CD4-positive, alpha-beta T cell treated with Interleukin-17A for 1 hour (primary cell): ENCODE measurements at regions not wholly inside any gene's neighbourhood (a gene's known extent, or its start where the extent isn't known, plus 50 kb on each side); places are given as distances from the start of the nearest gene placed in this dataset.

Experiments
- DNase-seq: peaks from one replicate; pipeline ENCODE4 v3.0.0-alpha.2; 2020

GRCh38 chrX:5829469-5829868, 399.2 kb downstream of the NLGN4X start:
- DNase-seq: no peak

GRCh38 chrX:5829060-5829459, 399.6 kb downstream of the NLGN4X start:
- DNase-seq: no peak

- no peak for DNase-seq
Observed at GRCh38 chrX:5823903-5824302, 404.8 kb downstream of the NLGN4X start.

GRCh38 chrX:5810636-5811035, 418.0 kb downstream of the NLGN4X start:
- no peak for DNase-seq

GRCh38 chrX:5807181-5807580, 421.5 kb downstream of the NLGN4X start:
- no peak for DNase-seq

GRCh38 chrX:5802391-5802790, 426.3 kb downstream of the NLGN4X start:
- DNase-seq: no peak

- no peak for DNase-seq
Observed at GRCh38 chrX:5791721-5792120, 436.9 kb downstream of the NLGN4X start.

- DNase-seq: no peak
Observed at GRCh38 chrX:5788910-5789309, 439.8 kb downstream of the NLGN4X start.

GRCh38 chrX:5780821-5781220, 447.8 kb downstream of the NLGN4X start:
- DNase-seq: no peak

- DNase-seq: no peak
Observed at GRCh38 chrX:5775846-5776430, 452.7 kb downstream of the NLGN4X start.

GRCh38 chrX:5774446-5774845, 454.2 kb downstream of the NLGN4X start:
- no peak for DNase-seq

GRCh38 chrX:5771441-5771840, 457.2 kb downstream of the NLGN4X start:
- no peak for DNase-seq

GRCh38 chrX:5756616-5757015, 472.1 kb downstream of the NLGN4X start:
- no peak for DNase-seq

GRCh38 chrX:5753291-5753690, 475.4 kb downstream of the NLGN4X start:
- DNase-seq: no peak

- no peak for DNase-seq
Observed at GRCh38 chrX:5752831-5753230, 475.8 kb downstream of the NLGN4X start.

GRCh38 chrX:5748586-5749150, 480.0 kb downstream of the NLGN4X start:
- DNase-seq: no peak

GRCh38 chrX:5746231-5746630, 482.4 kb downstream of the NLGN4X start:
- DNase-seq: no peak

- DNase-seq: no peak
Observed at GRCh38 chrX:5733501-5733900, 495.2 kb downstream of the NLGN4X start.

- no peak for DNase-seq
Observed at GRCh38 chrX:5730556-5730955, 498.1 kb downstream of the NLGN4X start.

GRCh38 chrX:5726224-5726623, 502.4 kb downstream of the NLGN4X start:
- DNase-seq: no peak

- no peak for DNase-seq
Observed at GRCh38 chrX:5724123-5724522, 504.5 kb downstream of the NLGN4X start.

GRCh38 chrX:5718651-5719050, 510.0 kb downstream of the NLGN4X start:
- no peak for DNase-seq

- no peak for DNase-seq
Observed at GRCh38 chrX:5716666-5717065, 512.0 kb downstream of the NLGN4X start.

- no peak for DNase-seq
Observed at GRCh38 chrX:5708251-5708650, 520.4 kb downstream of the NLGN4X start.

GRCh38 chrX:5702890-5703289, 525.8 kb downstream of the NLGN4X start:
- no peak for DNase-seq
